K562 (cell line): ENCODE measurements at regions not wholly inside any gene's neighbourhood (a gene's known extent, or its start where the extent isn't known, plus 50 kb on each side); places are given as distances from the start of the nearest gene placed in this dataset.

Source experiments
- ATAC-seq: fragments of 200-7000 bp; cut with Tn5 transposase; 3 replicates; pipeline ENCODE4 v1.9.1; 2020; ENCODE audit warnings: moderate library complexity
- BruUV-seq: library from RNA; stranded (reverse); fragments of 400-500 nt; replicated peaks from 2 replicates; lab custom pipeline; 2021; lab: Mats Ljungman, UMichigan
- CTCF ChIA-PET: fragments of 300-600 bp; formaldehyde crosslinking; extraction: SDS; loops from one replicate; lab custom pipeline; 2021; ENCODE audit warnings: low intra/inter-chr PET ratio; lab: Yijun Ruan, JAX
- POLR2A ChIA-PET: fragments of 300-600, 350-650 bp; sonication (Branson Sonifier 250); formaldehyde crosslinking; extraction: SDS; loops from one replicate; lab custom pipeline; 2021; ENCODE audit warnings: antibody characterized with exemption, inconsistent platforms; lab: Yijun Ruan, JAX
- DNase-seq, 4 experiments: peaks; one replicate each; pipeline versions ENCODE4 v3.0.0 to v3.0.0-alpha.2; 2011 to 2018; ENCODE audit warnings: low spot score in 3 of 4, mixed read lengths in 3 of 4; ENCODE audit errors: extremely low read depth in 1 of 4
- FAIRE-seq: peaks from 2 replicates; lab custom pipeline; 2011; peaks lifted over from hg19 to GRCh38; lab: Jason Lieb, UNC
- H2AFZ ChIP-seq: 2 replicates; pipeline ENCODE4 v1.6.0; 2011; ENCODE audit warnings: low read depth, low read length, control low read depth, inconsistent platforms
- H3K27ac ChIP-seq: fragments of 200-600 bp; 3 replicates; pipeline ENCODE4 v1.8.0; 2011; ENCODE audit warnings: low read depth, mild to moderate bottlenecking, control low read depth, inconsistent platforms, low read length, moderate library complexity, mixed read lengths; ENCODE audit errors: extremely low read depth
- H3K27me3 ChIP-seq, 2 experiments: fragments of 300-600 bp in 1 of 2; 2 replicates in 1 of 2; 3 replicates in 1 of 2; pipeline versions ENCODE4 v1.6.0 to v1.8.0; 2011; ENCODE audit warnings: inconsistent platforms in 2 of 2, low read length in 2 of 2, mild to moderate bottlenecking in 1 of 2, mixed read lengths in 1 of 2, moderate library complexity in 1 of 2; ENCODE audit not compliant: control insufficient read depth in 2 of 2, insufficient read depth in 2 of 2
- H3K36me3 ChIP-seq: fragments of 300-600 bp; 3 replicates; pipeline ENCODE4 v1.8.0; 2011; ENCODE audit warnings: mild to moderate bottlenecking, low read length, inconsistent platforms; ENCODE audit not compliant: control insufficient read depth, insufficient read depth
- H3K4me1 ChIP-seq, 2 experiments: fragments of 200-600 bp in 1 of 2; replicated peaks in 1 of 2; 2 replicates in 1 of 2; 3 replicates in 1 of 2; pipeline versions ENCODE4 v1.5.1 to v1.8.0; 2011; ENCODE audit warnings: inconsistent platforms in 2 of 2, low read length in 2 of 2, mild to moderate bottlenecking in 1 of 2, mixed read lengths in 1 of 2, moderate library complexity in 1 of 2; ENCODE audit not compliant: control insufficient read depth in 2 of 2, insufficient read depth in 2 of 2
- H3K4me2 ChIP-seq: 2 replicates; pipeline ENCODE4 v1.6.1; 2011; ENCODE audit warnings: low read length, control low read depth, inconsistent platforms, mixed read lengths; ENCODE audit not compliant: insufficient read depth
- H3K4me3 ChIP-seq: fragments of 200-600 bp; sonication (generic), shearing (Covaris generic); 2 replicates; pipeline ENCODE4 v1.5.1; 2016; ENCODE audit warnings: control low read depth, inconsistent platforms
- H3K79me2 ChIP-seq: fragments of 200-600 bp; 3 replicates; pipeline ENCODE4 v1.8.0; 2011; ENCODE audit warnings: low read length, inconsistent platforms; ENCODE audit not compliant: control insufficient read depth, insufficient read depth
- H3K9ac ChIP-seq, 2 experiments: 2 replicates each; pipeline versions ENCODE4 v1.6.0 to v1.6.1; 2011; ENCODE audit warnings: low read depth in 2 of 2, low read length in 2 of 2, control low read depth in 1 of 2, inconsistent platforms in 1 of 2, mild to moderate bottlenecking in 1 of 2, mixed read lengths in 1 of 2; ENCODE audit not compliant: insufficient read depth in 1 of 2
- H3K9me1 ChIP-seq: one replicate; pipeline ENCODE4 v1.6.0; 2011; ENCODE audit warnings: inconsistent platforms, mild to moderate bottlenecking, low read length, moderate library complexity; ENCODE audit not compliant: control insufficient read depth, insufficient read depth
- H3K9me3 ChIP-seq: replicated peaks from 2 replicates; pipeline ENCODE4 v1.5.1; 2011; ENCODE audit warnings: low read depth, low read length, inconsistent platforms; ENCODE audit not compliant: control insufficient read depth, insufficient read depth
- H4K20me1 ChIP-seq: replicated peaks from 2 replicates; pipeline ENCODE4 v1.6.1; 2011; ENCODE audit warnings: low read length, inconsistent platforms, mixed read lengths; ENCODE audit not compliant: control insufficient read depth, insufficient read depth
- CCNT2 ChIP-seq: IDR thresholded peaks from 2 replicates; pipeline ENCODE4 v1.6.1; 2011; ENCODE audit warnings: borderline replicate concordance, low read depth, mild to moderate bottlenecking, moderate library complexity, mixed read lengths, low read length; ENCODE audit not compliant: insufficient read length; ENCODE audit errors: extremely low read depth
- CEBPG ChIP-seq, 3 experiments: fragments of 200-800 bp in 1 of 3; sonication (Bioruptor generic) in 1 of 3; sonication (generic) in 1 of 3; formaldehyde crosslinking in 1 of 3; IDR thresholded peaks in 2 of 3; conservative IDR thresholded peaks in 1 of 3; 2 replicates each; pipeline versions ENCODE4 v1.6.1 to v1.8.0; 2016 to 2022; ENCODE audit warnings: missing compliant biosample characterization in 2 of 3, missing genetic modification characterization in 2 of 3, mild to moderate bottlenecking in 1 of 3, missing genetic modification reagents in 1 of 3
- CREB1 ChIP-seq, 2 experiments: sonication (generic) in 1 of 2; formaldehyde crosslinking in 1 of 2; IDR thresholded peaks; 2 replicates each; pipeline versions ENCODE4 v1.6.1 to v1.8.0; 2012 to 2022; ENCODE audit warnings: inconsistent platforms in 1 of 2, mild to moderate bottlenecking in 1 of 2, missing genetic modification reagents in 1 of 2, moderate library complexity in 1 of 2
- ERF ChIP-seq: fragments of 450-650 bp; formaldehyde crosslinking; IDR thresholded peaks from 2 replicates; pipeline ENCODE4 v1.4.0; 2020; ENCODE audit warnings: mild to moderate bottlenecking, mixed read lengths
- GABPA ChIP-seq: fragments of 200-800 bp; sonication (Bioruptor generic); conservative IDR thresholded peaks from 2 replicates; pipeline ENCODE4 v1.6.1; 2016; ENCODE audit warnings: low read depth, missing genetic modification characterization, missing compliant biosample characterization
- GATAD2A ChIP-seq: fragments of 450-650 bp; IDR thresholded peaks from 2 replicates; pipeline ENCODE4 v1.6.1; 2017
- MTA1 ChIP-seq: fragments of 450-650 bp; IDR thresholded peaks from 2 replicates; pipeline ENCODE4 v1.6.1; 2017; ENCODE audit warnings: borderline replicate concordance
- NFE2L1 ChIP-seq: fragments of 450-650 bp; IDR thresholded peaks from 2 replicates; pipeline ENCODE4 v1.6.1; 2016; ENCODE audit warnings: missing genetic modification characterization, low read depth, mild to moderate bottlenecking, missing compliant biosample characterization, moderate library complexity, borderline replicate concordance
- NFIX ChIP-seq: fragments of 250-450 bp; sonication (Bioruptor Pico); IDR thresholded peaks from 2 replicates; pipeline ENCODE4 v1.4.0; 2020; ENCODE audit warnings: low read depth, mild to moderate bottlenecking, moderate library complexity
- RBM17 ChIP-seq: fragments of 200-400 bp; formaldehyde crosslinking; IDR thresholded peaks from 2 replicates; pipeline ENCODE4 v1.6.1; 2017; ENCODE audit warnings: low read depth, mild to moderate bottlenecking, low read length, borderline replicate concordance
- SRSF9 ChIP-seq: fragments of 200-400 bp; formaldehyde crosslinking; IDR thresholded peaks from 2 replicates; pipeline ENCODE4 v1.6.1; 2017; ENCODE audit warnings: low read depth, low read length, borderline replicate concordance
- ZKSCAN1 ChIP-seq: fragments of 150-350 bp; IDR thresholded peaks from 2 replicates; pipeline ENCODE4 v1.6.1; 2016; ENCODE audit warnings: low read depth, low read length
- ZNF274 ChIP-seq: IDR thresholded peaks from 2 replicates; pipeline ENCODE4 v1.6.1; 2011; ENCODE audit warnings: low read depth, mild to moderate bottlenecking, low read length, moderate library complexity, borderline replicate concordance
- WGBS: fragments of 100-300 bp; shearing (Covaris generic); methylation state at CpG from one replicate; pipeline ENCODE4 v1.1.6; 2016; ENCODE audit warnings: low coverage, mixed read lengths; ENCODE audit not compliant: insufficient coverage; ENCODE audit errors: missing lambda C conversion rate; 5-methylcytosine and 5-hydroxymethylcytosine counted together
- in situ Hi-C: fragments of 300-500 bp; cut with MboI; formaldehyde crosslinking; loops from 4 replicates; pipeline ENCODE4 v1.15.0; 2018; ENCODE audit warnings: inconsistent platforms, mixed read lengths
- intact Hi-C: fragments of 100-400 bp; cut with micrococcal nuclease; formaldehyde crosslinking; loops from 2 replicates; pipeline ENCODE4 v1.14.2; 2022
- TF ChIP-seq, protein P1 (sequence below): fragments of 250-450 bp; sonication (Bioruptor Pico); IDR thresholded peaks from 2 replicates; pipeline ENCODE4 v1.8.0; 2022; ENCODE audit warnings: moderate library complexity, mild to moderate bottlenecking, inconsistent platforms
- TF ChIP-seq, protein P2 (sequence below), 2 experiments: fragments of 250-450 bp in 1 of 2; fragments of 450-650 bp in 1 of 2; sonication (Bioruptor Pico) in 1 of 2; IDR thresholded peaks; 2 replicates each; pipeline versions ENCODE4 v1.6.1 to v1.8.0; 2016 to 2021; ENCODE audit warnings: mild to moderate bottlenecking in 2 of 2, moderate library complexity in 2 of 2, missing compliant biosample characterization in 1 of 2, missing genetic modification characterization in 1 of 2
- TF ChIP-seq, protein P3 (sequence below): sonication (generic); formaldehyde crosslinking; IDR thresholded peaks from 2 replicates; pipeline ENCODE4 v1.8.1; 2023; ENCODE audit warnings: mild to moderate bottlenecking, missing genetic modification reagents
- TF ChIP-seq, protein P4 (sequence below): sonication (generic); formaldehyde crosslinking; IDR thresholded peaks from 2 replicates; pipeline ENCODE4 v1.8.0; 2023; ENCODE audit warnings: mild to moderate bottlenecking, missing genetic modification reagents

DNA sequence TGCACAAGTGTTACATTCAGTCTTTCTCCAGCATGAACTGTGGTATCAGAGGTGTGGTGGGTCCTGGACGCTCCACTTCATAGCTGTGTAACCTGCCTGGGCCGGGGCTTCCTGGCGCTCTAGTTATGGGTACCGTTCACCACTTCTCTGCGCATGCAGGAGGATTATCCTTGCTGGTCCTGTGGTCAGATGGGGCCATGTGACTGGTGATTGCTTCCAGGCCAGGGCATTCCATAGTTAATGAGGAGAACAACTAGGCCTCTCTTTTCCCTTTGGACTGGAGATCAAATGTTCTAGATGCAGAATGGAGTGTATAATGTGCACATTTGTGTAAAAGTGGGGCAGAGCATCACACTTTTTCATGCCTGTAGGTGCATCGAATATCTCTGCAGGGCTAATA lies 444.0 kb downstream of the AACS start:
- BruUV-seq, result no TSS peak
- no peak for ATAC-seq

More for the DNA sequence above, 444.0 kb downstream of the AACS start:
- no peak overlapping the region for H3K27ac ChIP-seq
- in situ Hi-C loops (no loop called here), intact Hi-C loops (no loop called here)
- no peaks in the 10 kb centered on the region for H4K20me1 ChIP-seq
- DNase-seq (no peak), FAIRE-seq (no peak)
- CTCF ChIA-PET, result no interaction called here
- no peak overlapping the region for H3K4me2 ChIP-seq
- 4% methylated on average over 6 of the region's 6 CpGs for WGBS
- no peaks in the 10 kb centered on the region for H3K36me3 ChIP-seq
- no peaks in the 10 kb centered on the region for H3K9me3 ChIP-seq
- POLR2A ChIA-PET, result no interaction called here
- no peaks in the 10 kb centered on the region for H3K9me1 ChIP-seq
- no peak overlapping the region for H2AFZ ChIP-seq
- H3K4me1 ChIP-seq, result no peaks in the 10 kb centered on the region
- no peak overlapping the region for H3K4me3 ChIP-seq
- H3K27me3 ChIP-seq, result no peaks in the 10 kb centered on the region
- no peak overlapping the region for H3K9ac ChIP-seq
- H3K79me2 ChIP-seq, result no peaks in the 10 kb centered on the region
- TF ChIP-seq GATAD2A (no peak), ERF (CRISPR knock-in tag) (no peak), NFIX (CRISPR knock-in tag) (no peak), RBM17 (no peak), NFE2L1 (tag) (no peak), CEBPG (CRISPR knock-in tag; IDR thresholded peaks at IDR 0.05) (no peak), CEBPG (tag; conservative IDR thresholded peaks at IDR 0.05 in 1 of 2, IDR thresholded peaks at IDR 0.05 in 1 of 2) (no peak), CREB1 (IDR thresholded peaks at IDR 0.05) (no peak), CREB1 (CRISPR knock-in tag; IDR thresholded peaks at IDR 0.05) (no peak), MTA1 (no peak), ZNF274 (no peak), CCNT2 (no peak), SRSF9 (no peak), GABPA (tag) (no peak), ZKSCAN1 (no peak)
- TF ChIP-seq, protein P1, sequence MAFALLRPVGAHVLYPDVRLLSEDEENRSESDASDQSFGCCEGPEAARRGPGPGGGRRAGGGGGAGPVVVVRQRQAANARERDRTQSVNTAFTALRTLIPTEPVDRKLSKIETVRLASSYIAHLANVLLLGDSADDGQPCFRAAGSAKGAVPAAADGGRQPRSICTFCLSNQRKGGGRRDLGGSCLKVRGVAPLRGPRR (CRISPR knock-in tag), result no peak
- TF ChIP-seq, protein P2, sequence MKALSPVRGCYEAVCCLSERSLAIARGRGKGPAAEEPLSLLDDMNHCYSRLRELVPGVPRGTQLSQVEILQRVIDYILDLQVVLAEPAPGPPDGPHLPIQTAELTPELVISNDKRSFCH (CRISPR knock-in tag; IDR thresholded peaks at IDR 0.05), result no peak
- TF ChIP-seq, protein P2 (tag; IDR thresholded peaks at IDR 0.05), result no peak
- TF ChIP-seq, protein P3, sequence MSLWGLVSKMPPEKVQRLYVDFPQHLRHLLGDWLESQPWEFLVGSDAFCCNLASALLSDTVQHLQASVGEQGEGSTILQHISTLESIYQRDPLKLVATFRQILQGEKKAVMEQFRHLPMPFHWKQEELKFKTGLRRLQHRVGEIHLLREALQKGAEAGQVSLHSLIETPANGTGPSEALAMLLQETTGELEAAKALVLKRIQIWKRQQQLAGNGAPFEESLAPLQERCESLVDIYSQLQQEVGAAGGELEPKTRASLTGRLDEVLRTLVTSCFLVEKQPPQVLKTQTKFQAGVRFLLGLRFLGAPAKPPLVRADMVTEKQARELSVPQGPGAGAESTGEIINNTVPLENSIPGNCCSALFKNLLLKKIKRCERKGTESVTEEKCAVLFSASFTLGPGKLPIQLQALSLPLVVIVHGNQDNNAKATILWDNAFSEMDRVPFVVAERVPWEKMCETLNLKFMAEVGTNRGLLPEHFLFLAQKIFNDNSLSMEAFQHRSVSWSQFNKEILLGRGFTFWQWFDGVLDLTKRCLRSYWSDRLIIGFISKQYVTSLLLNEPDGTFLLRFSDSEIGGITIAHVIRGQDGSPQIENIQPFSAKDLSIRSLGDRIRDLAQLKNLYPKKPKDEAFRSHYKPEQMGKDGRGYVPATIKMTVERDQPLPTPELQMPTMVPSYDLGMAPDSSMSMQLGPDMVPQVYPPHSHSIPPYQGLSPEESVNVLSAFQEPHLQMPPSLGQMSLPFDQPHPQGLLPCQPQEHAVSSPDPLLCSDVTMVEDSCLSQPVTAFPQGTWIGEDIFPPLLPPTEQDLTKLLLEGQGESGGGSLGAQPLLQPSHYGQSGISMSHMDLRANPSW (CRISPR knock-in tag), result no peak
- TF ChIP-seq, protein P4, sequence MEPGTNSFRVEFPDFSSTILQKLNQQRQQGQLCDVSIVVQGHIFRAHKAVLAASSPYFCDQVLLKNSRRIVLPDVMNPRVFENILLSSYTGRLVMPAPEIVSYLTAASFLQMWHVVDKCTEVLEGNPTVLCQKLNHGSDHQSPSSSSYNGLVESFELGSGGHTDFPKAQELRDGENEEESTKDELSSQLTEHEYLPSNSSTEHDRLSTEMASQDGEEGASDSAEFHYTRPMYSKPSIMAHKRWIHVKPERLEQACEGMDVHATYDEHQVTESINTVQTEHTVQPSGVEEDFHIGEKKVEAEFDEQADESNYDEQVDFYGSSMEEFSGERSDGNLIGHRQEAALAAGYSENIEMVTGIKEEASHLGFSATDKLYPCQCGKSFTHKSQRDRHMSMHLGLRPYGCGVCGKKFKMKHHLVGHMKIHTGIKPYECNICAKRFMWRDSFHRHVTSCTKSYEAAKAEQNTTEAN (CRISPR knock-in tag), result no peak
